ENCODE measurements at regions not wholly inside any gene's neighbourhood (a gene's known extent, or its start where the extent isn't known, plus 50 kb on each side); places are given as distances from the start of the nearest gene placed in this dataset.
"Not testable (repeated sequence)": the region's sequence is repeated elsewhere in the genome, so short reads cannot be mapped to it uniquely, and the experiment has no call there.

GRCh38 chr5:162800301-162800700, 637.1 kb upstream of the CCNG1 start:
- no peaks in the 10 kb centered on the region for H3K27me3 Mint-ChIP-seq
- H3K4me3 Mint-ChIP-seq: no peak overlapping the region
- H3K9me3 Mint-ChIP-seq: peaks cover 6% of the 10 kb centered on the region
- H3K4me1 Mint-ChIP-seq (ENCODE audit: low read depth): no peaks in the 10 kb centered on the region
- no peak overlapping the region for H3K27ac Mint-ChIP-seq
- H3K36me3 Mint-ChIP-seq: no peaks in the 10 kb centered on the region
- DNase-seq: no peak
- POLR2A ChIA-PET: no interaction called here
- CTCF ChIA-PET: no interaction called here
- intact Hi-C loops (cut with micrococcal nuclease): no loop called here

- Mint-ChIP-seq H3K27me3 (no peaks in the 10 kb centered on the region), H3K27ac (no peak overlapping the region), H3K9me3 (peaks cover 6% of the 10 kb centered on the region), H3K4me3 (no peak overlapping the region), H3K4me1 (ENCODE audit: low read depth) (no peaks in the 10 kb centered on the region), H3K36me3 (no peaks in the 10 kb centered on the region)
- DNase-seq: no peak
- CTCF ChIA-PET: no interaction called here
- POLR2A ChIA-PET: no interaction called here
- intact Hi-C loops (cut with micrococcal nuclease): no loop called here
Measured at GRCh38 chr5:162801235-162801634, 636.2 kb upstream of the CCNG1 start.

GRCh38 chr5:162806195-162806594, 631.2 kb upstream of the CCNG1 start:
- peaks cover 2% of the 10 kb centered on the region for H3K9me3 Mint-ChIP-seq
- H3K36me3 Mint-ChIP-seq: no peaks in the 10 kb centered on the region
- H3K4me1 Mint-ChIP-seq (ENCODE audit: low read depth): no peaks in the 10 kb centered on the region
- no peak overlapping the region for H3K27ac Mint-ChIP-seq
- intact Hi-C loops (cut with micrococcal nuclease): no loop called here
- H3K4me3 Mint-ChIP-seq: no peak overlapping the region
- DNase-seq: no peak
- H3K27me3 Mint-ChIP-seq: no peaks in the 10 kb centered on the region
- CTCF ChIA-PET: no interaction called here
- POLR2A ChIA-PET: no interaction called here

GRCh38 chr5:162811071-162811470, 626.3 kb upstream of the CCNG1 start:
- intact Hi-C loops (cut with micrococcal nuclease): no loop called here
- no peak for DNase-seq
- ChIA-PET POLR2A (no interaction called here), CTCF (no interaction called here)
- peaks cover 13% of the 10 kb centered on the region for H3K9me3 Mint-ChIP-seq
- no peaks in the 10 kb centered on the region for H3K27me3 Mint-ChIP-seq
- H3K27ac Mint-ChIP-seq: no peak overlapping the region
- H3K4me1 Mint-ChIP-seq (ENCODE audit: low read depth): no peaks in the 10 kb centered on the region
- no peaks in the 10 kb centered on the region for H3K36me3 Mint-ChIP-seq
- no peak overlapping the region for H3K4me3 Mint-ChIP-seq

GRCh38 chr5:162816816-162817215, 620.6 kb upstream of the CCNG1 start:
- Mint-ChIP-seq H3K36me3 (no peaks in the 10 kb centered on the region), H3K27me3 (no peaks in the 10 kb centered on the region), H3K4me1 (ENCODE audit: low read depth) (no peaks in the 10 kb centered on the region), H3K4me3 (no peak overlapping the region), H3K9me3 (peaks cover 14% of the 10 kb centered on the region), H3K27ac (no peak overlapping the region)
- intact Hi-C loops (cut with micrococcal nuclease): no loop called here
- POLR2A ChIA-PET: no interaction called here
- no peak for DNase-seq
- CTCF ChIA-PET: no interaction called here

GRCh38 chr5:162817364-162817763, 620.0 kb upstream of the CCNG1 start:
- intact Hi-C loops (cut with micrococcal nuclease): no loop called here
- H3K9me3 Mint-ChIP-seq: peaks cover 10% of the 10 kb centered on the region
- no peaks in the 10 kb centered on the region for H3K4me1 Mint-ChIP-seq (ENCODE audit: low read depth)
- H3K27me3 Mint-ChIP-seq: no peaks in the 10 kb centered on the region
- POLR2A ChIA-PET: no interaction called here
- H3K4me3 Mint-ChIP-seq: no peak overlapping the region
- no peaks in the 10 kb centered on the region for H3K36me3 Mint-ChIP-seq
- CTCF ChIA-PET: no interaction called here
- no peak for DNase-seq
- no peak overlapping the region for H3K27ac Mint-ChIP-seq

GRCh38 chr5:162821664-162822063, 615.7 kb upstream of the CCNG1 start:
- H3K4me1 Mint-ChIP-seq (ENCODE audit: low read depth); intact Hi-C loops (cut with micrococcal nuclease); DNase-seq; H3K4me3 Mint-ChIP-seq; H3K27ac Mint-ChIP-seq; H3K36me3 Mint-ChIP-seq; H3K9me3 Mint-ChIP-seq; POLR2A ChIA-PET; H3K27me3 Mint-ChIP-seq; CTCF ChIA-PET: not testable (repeated sequence)

- DNase-seq: no peak
- Mint-ChIP-seq H3K9me3 (peaks cover 14% of the 10 kb centered on the region), H3K4me1 (ENCODE audit: low read depth) (no peaks in the 10 kb centered on the region), H3K27me3 (no peaks in the 10 kb centered on the region), H3K36me3 (no peaks in the 10 kb centered on the region), H3K27ac (no peak overlapping the region), H3K4me3 (no peak overlapping the region)
- ChIA-PET CTCF (no interaction called here), POLR2A (no interaction called here)
- intact Hi-C loops (cut with micrococcal nuclease): no loop called here
Measured at GRCh38 chr5:162824360-162824759, 613.0 kb upstream of the CCNG1 start.

- no peak for DNase-seq
Measured at GRCh38 chr5:162837155-162837554, 600.2 kb upstream of the CCNG1 start.

GRCh38 chr5:162842727-162843126, 594.7 kb upstream of the CCNG1 start:
- Mint-ChIP-seq H3K4me1 (ENCODE audit: low read depth) (no peaks in the 10 kb centered on the region), H3K27me3 (no peaks in the 10 kb centered on the region), H3K9me3 (peaks cover 21% of the 10 kb centered on the region), H3K4me3 (no peak overlapping the region), H3K36me3 (no peaks in the 10 kb centered on the region), H3K27ac (no peak overlapping the region)
- intact Hi-C loops (cut with micrococcal nuclease): no loop called here
- DNase-seq: no peak
- ChIA-PET POLR2A (no interaction called here), CTCF (no interaction called here)

More at GRCh38 chr5:162837155-162837554, 600.2 kb upstream of the CCNG1 start:
- no peaks in the 10 kb centered on the region for H3K4me1 Mint-ChIP-seq (ENCODE audit: low read depth)
- no peak overlapping the region for H3K4me3 Mint-ChIP-seq
- no peaks in the 10 kb centered on the region for H3K36me3 Mint-ChIP-seq
- H3K27ac Mint-ChIP-seq: no peak overlapping the region
- H3K27me3 Mint-ChIP-seq: no peaks in the 10 kb centered on the region
- peaks cover 23% of the 10 kb centered on the region for H3K9me3 Mint-ChIP-seq
- intact Hi-C loops (cut with micrococcal nuclease): no loop called here
- CTCF ChIA-PET: no interaction called here
- POLR2A ChIA-PET: no interaction called here

- H3K27ac Mint-ChIP-seq: no peak overlapping the region
- H3K4me3 Mint-ChIP-seq: no peak overlapping the region
- no peaks in the 10 kb centered on the region for H3K27me3 Mint-ChIP-seq
- H3K4me1 Mint-ChIP-seq (ENCODE audit: low read depth): no peaks in the 10 kb centered on the region
- no peaks in the 10 kb centered on the region for H3K36me3 Mint-ChIP-seq
- POLR2A ChIA-PET: no interaction called here
- H3K9me3 Mint-ChIP-seq: peaks cover 13% of the 10 kb centered on the region
- intact Hi-C loops (cut with micrococcal nuclease): no loop called here
- no peak for DNase-seq
- CTCF ChIA-PET: no interaction called here
Measured at GRCh38 chr5:162852134-162852533, 585.3 kb upstream of the CCNG1 start.

GRCh38 chr5:162858770-162859169, 578.6 kb upstream of the CCNG1 start:
- Mint-ChIP-seq H3K27ac (no peak overlapping the region), H3K4me1 (ENCODE audit: low read depth) (no peaks in the 10 kb centered on the region), H3K9me3 (peaks cover 26% of the 10 kb centered on the region), H3K36me3 (no peaks in the 10 kb centered on the region), H3K27me3 (no peaks in the 10 kb centered on the region), H3K4me3 (no peak overlapping the region)
- ChIA-PET POLR2A (no interaction called here), CTCF (no interaction called here)
- intact Hi-C loops (cut with micrococcal nuclease): no loop called here
- DNase-seq: no peak

GRCh38 chr5:162870966-162871365, 566.4 kb upstream of the CCNG1 start:
- ChIA-PET POLR2A (no interaction called here), CTCF (no interaction called here)
- Mint-ChIP-seq H3K4me3 (no peak overlapping the region), H3K4me1 (ENCODE audit: low read depth) (no peaks in the 10 kb centered on the region), H3K27ac (no peak overlapping the region), H3K9me3 (peaks cover 30% of the 10 kb centered on the region), H3K36me3 (no peaks in the 10 kb centered on the region), H3K27me3 (no peaks in the 10 kb centered on the region)
- intact Hi-C loops (cut with micrococcal nuclease): no loop called here
- no peak for DNase-seq

GRCh38 chr5:162882629-162883028, 554.8 kb upstream of the CCNG1 start:
- Mint-ChIP-seq H3K4me1 (ENCODE audit: low read depth) (no peaks in the 10 kb centered on the region), H3K9me3 (peaks cover 9% of the 10 kb centered on the region), H3K4me3 (no peak overlapping the region), H3K27me3 (no peaks in the 10 kb centered on the region), H3K36me3 (no peaks in the 10 kb centered on the region), H3K27ac (no peak overlapping the region)
- ChIA-PET POLR2A (no interaction called here), CTCF (no interaction called here)
- DNase-seq: no peak
- intact Hi-C loops (cut with micrococcal nuclease): no loop called here

All from activated CD4-positive, alpha-beta memory T cell treated with anti-CD3 and anti-CD28 coated beads for 36 hours (primary cell).